OCI-LY3 (cell line): ENCODE measurements at regions not wholly inside any gene's neighbourhood (a gene's known extent, or its start where the extent isn't known, plus 50 kb on each side); places are given as distances from the start of the nearest gene placed in this dataset.

Source experiments
- H2AFZ ChIP-seq: fragments of 200-600, 300-600 bp; shearing (Covaris generic); 2 replicates; pipeline ENCODE4 v1.6.0; 2014; ENCODE audit warnings: antibody characterized with exemption, low read depth, low read length
- H3K27ac ChIP-seq: fragments of 200-600, 300-600 bp; sonication (generic); 2 replicates; pipeline ENCODE4 v1.5.1; 2014; ENCODE audit warnings: mild to moderate bottlenecking, low read length, moderate library complexity, mixed read lengths
- H3K27me3 ChIP-seq: fragments of 200-600, 300-600 bp; sonication (generic); 2 replicates; pipeline ENCODE4 v1.6.1; 2014; ENCODE audit warnings: low read depth, low read length, mixed read lengths
- H3K36me3 ChIP-seq: fragments of 200-600, 300-600 bp; sonication (generic); replicated peaks from 2 replicates; pipeline ENCODE3; 2014; ENCODE audit warnings: low read depth, low read length, mixed read lengths
- H3K4me1 ChIP-seq: fragments of 300-600, 200-600 bp; sonication (generic); 2 replicates; pipeline ENCODE4 v1.6.1; 2014; ENCODE audit warnings: low read length, mixed read lengths
- H3K4me2 ChIP-seq: fragments of 200-600, 300-600 bp; sonication (generic); 2 replicates; pipeline ENCODE4 v1.6.1; 2014; ENCODE audit warnings: low read length, mixed read lengths
- H3K4me3 ChIP-seq: fragments of 300-600, 200-600 bp; sonication (generic); 2 replicates; pipeline ENCODE4 v1.5.1; 2014; ENCODE audit warnings: antibody characterized with exemption, mild to moderate bottlenecking, low read length, moderate library complexity
- H3K79me2 ChIP-seq: fragments of 300-600, 200-600 bp; shearing (Covaris generic); 2 replicates; pipeline ENCODE4 v1.6.1; 2014; ENCODE audit warnings: mild to moderate bottlenecking, low read length, mixed read lengths
- H3K9ac ChIP-seq: fragments of 300-600, 200-600 bp; shearing (Covaris generic); 2 replicates; pipeline ENCODE4 v1.6.0; 2014; ENCODE audit warnings: mild to moderate bottlenecking, low read length, moderate library complexity
- H3K9me3 ChIP-seq: fragments of 200-600, 300-600 bp; shearing (Covaris generic); 2 replicates; pipeline ENCODE4 v1.6.1; 2014; ENCODE audit warnings: low read length, mixed read lengths; ENCODE audit not compliant: insufficient read depth
- H4K20me1 ChIP-seq: fragments of 200-600, 300-600 bp; sonication (generic); 2 replicates; pipeline ENCODE4 v1.6.1; 2016; ENCODE audit warnings: low read length, mixed read lengths; ENCODE audit not compliant: insufficient read depth
- CTCF ChIP-seq: fragments of 200-600, 300-600 bp; sonication (generic); IDR thresholded peaks from 2 replicates; pipeline ENCODE4 v1.5.1; 2014; ENCODE audit warnings: antibody characterized with exemption, low read length, low read depth
- EZH2phosphoT487 ChIP-seq: fragments of 200-600 bp; shearing (Covaris generic); IDR thresholded peaks from 2 replicates; pipeline ENCODE4 v1.6.1; 2018; ENCODE audit warnings: antibody characterized with exemption, mixed run types, low read depth

GRCh38 chr4:117844594-117844993 is 189.7 kb upstream of the NDST3 start:
- Histone ChIP-seq H3K4me3 (no peak overlapping the region), H3K27me3 (no peaks in the 10 kb centered on the region), H4K20me1 (no peaks in the 10 kb centered on the region), H2AFZ (no peak overlapping the region), H3K9me3 (no peaks in the 10 kb centered on the region), H3K4me1 (no peaks in the 10 kb centered on the region), H3K9ac (no peak overlapping the region), H3K4me2 (no peak overlapping the region), H3K27ac (no peak overlapping the region), H3K79me2 (no peaks in the 10 kb centered on the region), H3K36me3 (no peaks in the 10 kb centered on the region)
- TF ChIP-seq EZH2phosphoT487, result no peak

- Histone ChIP-seq H3K27ac (no peak overlapping the region), H3K4me3 (no peak overlapping the region), H3K4me2 (no peak overlapping the region), H3K9ac (no peak overlapping the region), H3K79me2 (no peaks in the 10 kb centered on the region), H4K20me1 (no peaks in the 10 kb centered on the region), H3K27me3 (no peaks in the 10 kb centered on the region), H2AFZ (no peak overlapping the region), H3K36me3 (no peaks in the 10 kb centered on the region), H3K4me1 (no peaks in the 10 kb centered on the region), H3K9me3 (no peaks in the 10 kb centered on the region)
- TF ChIP-seq CTCF, result no peak
- TF ChIP-seq EZH2phosphoT487, result no peak
Measured at GRCh38 chr4:117845270-117845669, 189.0 kb upstream of the NDST3 start.

DNA sequence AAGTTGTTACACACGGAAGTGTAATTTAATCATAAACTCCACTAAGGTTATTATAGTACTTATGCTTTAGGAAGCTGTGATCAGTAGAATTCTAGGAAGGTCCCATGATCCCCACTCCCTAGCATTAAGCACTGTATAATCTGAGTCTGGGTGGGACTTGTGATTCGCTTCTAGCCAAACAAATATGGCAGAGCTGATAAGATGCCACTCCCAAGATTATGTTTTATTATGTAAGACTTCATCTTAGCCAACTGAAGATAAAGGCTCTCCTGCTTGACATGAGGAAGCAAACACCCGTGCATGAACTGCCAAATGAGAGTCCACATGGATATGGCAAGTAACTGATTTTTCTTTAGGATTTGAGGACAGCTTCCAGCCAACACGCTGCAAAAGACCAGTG is 186.4 kb upstream of the NDST3 start:
- no peak for TF ChIP-seq CTCF
- TF ChIP-seq EZH2phosphoT487, result no peak
- Histone ChIP-seq H3K4me2 (no peak overlapping the region), H3K9me3 (no peaks in the 10 kb centered on the region), H2AFZ (no peak overlapping the region), H3K27me3 (no peaks in the 10 kb centered on the region), H3K27ac (no peak overlapping the region), H3K4me1 (no peaks in the 10 kb centered on the region), H3K9ac (no peak overlapping the region), H4K20me1 (no peaks in the 10 kb centered on the region), H3K79me2 (no peaks in the 10 kb centered on the region), H3K36me3 (no peaks in the 10 kb centered on the region), H3K4me3 (no peak overlapping the region)

- Histone ChIP-seq H2AFZ (no peak overlapping the region), H3K79me2 (no peaks in the 10 kb centered on the region), H3K27ac (no peak overlapping the region), H4K20me1 (no peaks in the 10 kb centered on the region), H3K4me2 (no peak overlapping the region), H3K9me3 (no peaks in the 10 kb centered on the region), H3K4me3 (no peak overlapping the region), H3K36me3 (no peaks in the 10 kb centered on the region), H3K9ac (no peak overlapping the region), H3K4me1 (no peaks in the 10 kb centered on the region), H3K27me3 (no peaks in the 10 kb centered on the region)
- TF ChIP-seq CTCF (no peak), EZH2phosphoT487 (no peak)
Measured at GRCh38 chr4:117868201-117868600, 166.1 kb upstream of the NDST3 start.

- TF ChIP-seq EZH2phosphoT487, result no peak
- no peak for TF ChIP-seq CTCF
- Histone ChIP-seq H4K20me1 (no peaks in the 10 kb centered on the region), H3K9ac (no peak overlapping the region)
Measured at GRCh38 chr4:117873779-117874178, 160.5 kb upstream of the NDST3 start.

More at GRCh38 chr4:117873779-117874178, 160.5 kb upstream of the NDST3 start:
- H3K27ac ChIP-seq, result no peak overlapping the region
- H3K79me2 ChIP-seq, result no peaks in the 10 kb centered on the region
- no peaks in the 10 kb centered on the region for H3K36me3 ChIP-seq
- no peak overlapping the region for H2AFZ ChIP-seq
- H3K27me3 ChIP-seq, result no peaks in the 10 kb centered on the region
- no peak overlapping the region for H3K4me3 ChIP-seq
- H3K4me2 ChIP-seq, result no peak overlapping the region
- no peaks in the 10 kb centered on the region for H3K4me1 ChIP-seq
- H3K9me3 ChIP-seq, result no peaks in the 10 kb centered on the region
